ENCODE measurements at regions not wholly inside any gene's neighbourhood (a gene's known extent, or its start where the extent isn't known, plus 50 kb on each side); places are given as distances from the start of the nearest gene placed in this dataset.

DNA sequence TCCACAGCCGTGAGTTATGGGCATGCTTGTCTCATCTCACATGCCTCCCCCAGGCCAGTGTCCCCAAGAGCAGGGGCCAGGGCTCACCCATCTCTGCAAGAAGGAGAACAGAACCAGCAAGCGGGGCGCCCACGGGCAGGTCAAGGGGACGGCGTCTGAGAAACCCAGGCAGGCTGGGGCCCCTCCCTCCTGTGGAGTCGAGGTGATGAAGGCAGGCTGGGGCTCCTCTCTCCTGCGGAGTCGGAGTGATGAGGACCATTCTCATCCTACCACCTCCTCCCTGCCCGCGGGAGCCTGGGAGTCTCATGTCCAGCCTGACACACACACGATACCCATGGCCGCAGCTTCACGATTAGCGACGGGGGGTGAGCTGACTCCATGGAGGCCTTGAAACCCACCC lies 141.9 kb downstream of the CTTN start:
- H3K4me3 ChIP-seq (ENCODE audit: low read depth in 1 of 3, low read length in 3 of 3) = no peak overlapping the region
- WGBS = 96% methylated on average over 16 of the region's 16 CpGs
- DNase-seq (ENCODE audit: low spot score) = no peak
- H3K9ac ChIP-seq (ENCODE audit: low read depth in 1 of 2, low read length in 2 of 2) = no peak overlapping the region
- no peaks in the 10 kb centered on the region for H3K27me3 ChIP-seq (ENCODE audit: control insufficient read depth in 4 of 4, insufficient read depth in 4 of 4, low read length in 3 of 4)
- no peak overlapping the region for H3K27ac ChIP-seq (ENCODE audit: low read depth in 1 of 2, low read length in 2 of 2)
- H3K4me1 ChIP-seq (ENCODE audit: control insufficient read depth in 4 of 4, insufficient read depth in 4 of 4, low read length in 3 of 4) = no peaks in the 10 kb centered on the region
- H3K36me3 ChIP-seq (ENCODE audit: control insufficient read depth in 4 of 4, insufficient read depth in 3 of 4, low read depth in 1 of 4, low read length in 3 of 4) = no peaks in the 10 kb centered on the region
- no peaks in the 10 kb centered on the region for H3K9me3 ChIP-seq (ENCODE audit: control insufficient read depth in 4 of 4, low read length in 3 of 4)
- TF ChIP-seq SP1 (IDR thresholded peaks at IDR 0.05) (no peak), RAD21 (IDR thresholded peaks at IDR 0.05) (no peak), HNF4G (IDR thresholded peaks at IDR 0.05) (no peak), HNF4A (conservative IDR thresholded peaks at IDR 0.05) (no peak), MAX (IDR thresholded peaks at IDR 0.05) (no peak), TAF1 (conservative IDR thresholded peaks at IDR 0.05) (no peak), JUND (IDR thresholded peaks at IDR 0.05) (no peak), GABPA (IDR thresholded peaks at IDR 0.05 in 1 of 2, conservative IDR thresholded peaks at IDR 0.05 in 1 of 2) (no peak), FOXA2 (IDR thresholded peaks at IDR 0.05) (no peak), NR2F2 (IDR thresholded peaks at IDR 0.05) (no peak)
- TF ChIP-seq, protein P1, sequence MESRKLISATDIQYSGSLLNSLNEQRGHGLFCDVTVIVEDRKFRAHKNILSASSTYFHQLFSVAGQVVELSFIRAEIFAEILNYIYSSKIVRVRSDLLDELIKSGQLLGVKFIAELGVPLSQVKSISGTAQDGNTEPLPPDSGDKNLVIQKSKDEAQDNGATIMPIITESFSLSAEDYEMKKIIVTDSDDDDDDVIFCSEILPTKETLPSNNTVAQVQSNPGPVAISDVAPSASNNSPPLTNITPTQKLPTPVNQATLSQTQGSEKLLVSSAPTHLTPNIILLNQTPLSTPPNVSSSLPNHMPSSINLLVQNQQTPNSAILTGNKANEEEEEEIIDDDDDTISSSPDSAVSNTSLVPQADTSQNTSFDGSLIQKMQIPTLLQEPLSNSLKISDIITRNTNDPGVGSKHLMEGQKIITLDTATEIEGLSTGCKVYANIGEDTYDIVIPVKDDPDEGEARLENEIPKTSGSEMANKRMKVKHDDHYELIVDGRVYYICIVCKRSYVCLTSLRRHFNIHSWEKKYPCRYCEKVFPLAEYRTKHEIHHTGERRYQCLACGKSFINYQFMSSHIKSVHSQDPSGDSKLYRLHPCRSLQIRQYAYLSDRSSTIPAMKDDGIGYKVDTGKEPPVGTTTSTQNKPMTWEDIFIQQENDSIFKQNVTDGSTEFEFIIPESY (IDR thresholded peaks at IDR 0.05) = no peak
- TF ChIP-seq, protein P2, sequence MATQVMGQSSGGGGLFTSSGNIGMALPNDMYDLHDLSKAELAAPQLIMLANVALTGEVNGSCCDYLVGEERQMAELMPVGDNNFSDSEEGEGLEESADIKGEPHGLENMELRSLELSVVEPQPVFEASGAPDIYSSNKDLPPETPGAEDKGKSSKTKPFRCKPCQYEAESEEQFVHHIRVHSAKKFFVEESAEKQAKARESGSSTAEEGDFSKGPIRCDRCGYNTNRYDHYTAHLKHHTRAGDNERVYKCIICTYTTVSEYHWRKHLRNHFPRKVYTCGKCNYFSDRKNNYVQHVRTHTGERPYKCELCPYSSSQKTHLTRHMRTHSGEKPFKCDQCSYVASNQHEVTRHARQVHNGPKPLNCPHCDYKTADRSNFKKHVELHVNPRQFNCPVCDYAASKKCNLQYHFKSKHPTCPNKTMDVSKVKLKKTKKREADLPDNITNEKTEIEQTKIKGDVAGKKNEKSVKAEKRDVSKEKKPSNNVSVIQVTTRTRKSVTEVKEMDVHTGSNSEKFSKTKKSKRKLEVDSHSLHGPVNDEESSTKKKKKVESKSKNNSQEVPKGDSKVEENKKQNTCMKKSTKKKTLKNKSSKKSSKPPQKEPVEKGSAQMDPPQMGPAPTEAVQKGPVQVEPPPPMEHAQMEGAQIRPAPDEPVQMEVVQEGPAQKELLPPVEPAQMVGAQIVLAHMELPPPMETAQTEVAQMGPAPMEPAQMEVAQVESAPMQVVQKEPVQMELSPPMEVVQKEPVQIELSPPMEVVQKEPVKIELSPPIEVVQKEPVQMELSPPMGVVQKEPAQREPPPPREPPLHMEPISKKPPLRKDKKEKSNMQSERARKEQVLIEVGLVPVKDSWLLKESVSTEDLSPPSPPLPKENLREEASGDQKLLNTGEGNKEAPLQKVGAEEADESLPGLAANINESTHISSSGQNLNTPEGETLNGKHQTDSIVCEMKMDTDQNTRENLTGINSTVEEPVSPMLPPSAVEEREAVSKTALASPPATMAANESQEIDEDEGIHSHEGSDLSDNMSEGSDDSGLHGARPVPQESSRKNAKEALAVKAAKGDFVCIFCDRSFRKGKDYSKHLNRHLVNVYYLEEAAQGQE (IDR thresholded peaks at IDR 0.05) = no peak
- TF ChIP-seq, protein P3, sequence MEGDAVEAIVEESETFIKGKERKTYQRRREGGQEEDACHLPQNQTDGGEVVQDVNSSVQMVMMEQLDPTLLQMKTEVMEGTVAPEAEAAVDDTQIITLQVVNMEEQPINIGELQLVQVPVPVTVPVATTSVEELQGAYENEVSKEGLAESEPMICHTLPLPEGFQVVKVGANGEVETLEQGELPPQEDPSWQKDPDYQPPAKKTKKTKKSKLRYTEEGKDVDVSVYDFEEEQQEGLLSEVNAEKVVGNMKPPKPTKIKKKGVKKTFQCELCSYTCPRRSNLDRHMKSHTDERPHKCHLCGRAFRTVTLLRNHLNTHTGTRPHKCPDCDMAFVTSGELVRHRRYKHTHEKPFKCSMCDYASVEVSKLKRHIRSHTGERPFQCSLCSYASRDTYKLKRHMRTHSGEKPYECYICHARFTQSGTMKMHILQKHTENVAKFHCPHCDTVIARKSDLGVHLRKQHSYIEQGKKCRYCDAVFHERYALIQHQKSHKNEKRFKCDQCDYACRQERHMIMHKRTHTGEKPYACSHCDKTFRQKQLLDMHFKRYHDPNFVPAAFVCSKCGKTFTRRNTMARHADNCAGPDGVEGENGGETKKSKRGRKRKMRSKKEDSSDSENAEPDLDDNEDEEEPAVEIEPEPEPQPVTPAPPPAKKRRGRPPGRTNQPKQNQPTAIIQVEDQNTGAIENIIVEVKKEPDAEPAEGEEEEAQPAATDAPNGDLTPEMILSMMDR (IDR thresholded peaks at IDR 0.05; ENCODE audit: low read depth, low read length, missing input control) = no peak

GRCh38 chr11:70541176-70541575 lies 142.8 kb downstream of the CTTN start:
- Histone ChIP-seq H3K4me1 (ENCODE audit: control insufficient read depth in 4 of 4, insufficient read depth in 4 of 4, low read length in 3 of 4) (no peaks in the 10 kb centered on the region), H3K27me3 (ENCODE audit: control insufficient read depth in 4 of 4, insufficient read depth in 4 of 4, low read length in 3 of 4) (no peaks in the 10 kb centered on the region), H3K4me3 (ENCODE audit: low read depth in 1 of 3, low read length in 3 of 3) (no peak overlapping the region), H3K27ac (ENCODE audit: low read depth in 1 of 2, low read length in 2 of 2) (no peak overlapping the region), H3K9ac (ENCODE audit: low read depth in 1 of 2, low read length in 2 of 2) (no peak overlapping the region), H3K36me3 (ENCODE audit: control insufficient read depth in 4 of 4, insufficient read depth in 3 of 4, low read depth in 1 of 4, low read length in 3 of 4) (no peaks in the 10 kb centered on the region), H3K9me3 (ENCODE audit: control insufficient read depth in 4 of 4, low read length in 3 of 4) (no peaks in the 10 kb centered on the region)
- DNase-seq (ENCODE audit: low spot score) = no peak
- TF ChIP-seq RXRA (IDR thresholded peaks at IDR 0.05) (no peak), SP1 (IDR thresholded peaks at IDR 0.05) (no peak), RAD21 (IDR thresholded peaks at IDR 0.05) (no peak), YY1 (IDR thresholded peaks at IDR 0.05) (no peak)
- TF ChIP-seq, protein P2 (IDR thresholded peaks at IDR 0.05) = no peak
- TF ChIP-seq, protein P4, sequence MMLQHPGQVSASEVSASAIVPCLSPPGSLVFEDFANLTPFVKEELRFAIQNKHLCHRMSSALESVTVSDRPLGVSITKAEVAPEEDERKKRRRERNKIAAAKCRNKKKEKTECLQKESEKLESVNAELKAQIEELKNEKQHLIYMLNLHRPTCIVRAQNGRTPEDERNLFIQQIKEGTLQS (IDR thresholded peaks at IDR 0.05) = no peak
- 88% methylated on average over 9 of the region's 9 CpGs for WGBS

Data from liver (tissue), 8 donors.